HepG2 (cell line): ENCODE measurements at regions not wholly inside any gene's neighbourhood (a gene's known extent, or its start where the extent isn't known, plus 50 kb on each side); places are given as distances from the start of the nearest gene placed in this dataset.

Experiments
- HNF1A ChIP-seq, 2 experiments: sonication (generic) in 1 of 2; formaldehyde crosslinking in 1 of 2; IDR thresholded peaks; 2 replicates each; pipeline versions ENCODE4 v1.4.0 to v1.6.1; 2016 to 2020; ENCODE audit warnings: borderline replicate concordance in 1 of 2, low read depth in 1 of 2, mild to moderate bottlenecking in 1 of 2, missing genetic modification reagents in 1 of 2
- HNRNPUL1 ChIP-seq: fragments of 200-400 bp; formaldehyde crosslinking; IDR thresholded peaks from 2 replicates; pipeline ENCODE4 v1.6.1; 2017; ENCODE audit warnings: low read depth, mild to moderate bottlenecking, low read length, moderate library complexity
- PRPF4 ChIP-seq: fragments of 200-400 bp; formaldehyde crosslinking; IDR thresholded peaks from 2 replicates; pipeline ENCODE4 v1.6.1; 2016; ENCODE audit warnings: low read length, low read depth; ENCODE audit not compliant: poor library complexity, severe bottlenecking
- RERE ChIP-seq: IDR thresholded peaks from 2 replicates; pipeline ENCODE4 v1.6.1; 2016; ENCODE audit warnings: low read depth, missing genetic modification reagents, missing compliant biosample characterization
- SMARCE1 ChIP-seq: fragments of 450-650 bp; IDR thresholded peaks from 2 replicates; pipeline ENCODE4 v1.6.1; 2017; ENCODE audit warnings: borderline replicate concordance
- THRA ChIP-seq: sonication (generic); formaldehyde crosslinking; IDR thresholded peaks from 2 replicates; pipeline ENCODE4 v1.4.0; 2020; ENCODE audit warnings: missing genetic modification reagents, borderline replicate concordance
- ZNF253 ChIP-seq: sonication (generic); formaldehyde crosslinking; IDR thresholded peaks from 2 replicates; pipeline ENCODE4 v1.8.0; 2022; ENCODE audit warnings: mild to moderate bottlenecking, missing genetic modification reagents, borderline replicate concordance
- ZNF646 ChIP-seq: sonication (generic); formaldehyde crosslinking; IDR thresholded peaks from 2 replicates; pipeline ENCODE4 v1.9.0; 2021; ENCODE audit warnings: mild to moderate bottlenecking, missing genetic modification reagents
- ZSCAN21 ChIP-seq: sonication (generic); formaldehyde crosslinking; IDR thresholded peaks from 2 replicates; pipeline ENCODE4 v1.8.0; 2022; ENCODE audit warnings: mild to moderate bottlenecking, missing genetic modification reagents, moderate library complexity, borderline replicate concordance

- TF ChIP-seq HNF1A (IDR thresholded peaks at IDR 0.05; ENCODE audit: low read depth) (peak; percentile 100), HNF1A (CRISPR knock-in tag; IDR thresholded peaks at IDR 0.05; ENCODE audit: borderline replicate concordance) (peak; percentile 100), THRA (CRISPR knock-in tag) (peak; percentile 97), RERE (peak; percentile 94), ZSCAN21 (CRISPR knock-in tag) (peak; percentile 27), ZNF253 (no peak), HNRNPUL1 (0 out of 2 replicates have a peak, but pooled peaks have one; percentile 38), ZNF646 (CRISPR knock-in tag) (peak; percentile 65; the same call in 1 of the 2 replicates), SMARCE1 (0 out of 2 replicates have a peak, but pooled peaks have one; percentile 41), PRPF4 (no peak)
These were observed 187.1 kb upstream of the HAAO start (continued) for GRCh38 chr2:42979416-42979869.
